Peyer's patch (tissue), 4 donors: ENCODE measurements at regions not wholly inside any gene's neighbourhood (a gene's known extent, or its start where the extent isn't known, plus 50 kb on each side); places are given as distances from the start of the nearest gene placed in this dataset.

Experiments used
- CTCF ChIP-seq, 6 experiments: fragments of 450-650 bp in 4 of 6; fragments of 200-600 bp in 2 of 6; sonication (generic) in 1 of 6; IDR thresholded peaks; one replicate each; pipeline ENCODE4 v1.5.1; 2017 to 2019; ENCODE audit warnings: antibody characterized with exemption in 6 of 6, mild to moderate bottlenecking in 3 of 6, moderate library complexity in 1 of 6
- POLR2A ChIP-seq, 2 donors: fragments of 450-650 bp; IDR thresholded peaks; one replicate each; pipeline ENCODE4 v1.5.1; 2017; ENCODE audit warnings: antibody characterized with exemption in 2 of 2, mild to moderate bottlenecking in 2 of 2, moderate library complexity in 2 of 2

- TF ChIP-seq CTCF (IDR thresholded peaks at IDR 0.05): no peak
- TF ChIP-seq POLR2A (IDR thresholded peaks at IDR 0.05): no peak
These were observed 162.1 kb downstream of the UBE2E3 start for GRCh38 chr2:181142514-181142913.
